ENCODE measurements at regions not wholly inside any gene's neighbourhood (a gene's known extent, or its start where the extent isn't known, plus 50 kb on each side); places are given as distances from the start of the nearest gene placed in this dataset.

DNA sequence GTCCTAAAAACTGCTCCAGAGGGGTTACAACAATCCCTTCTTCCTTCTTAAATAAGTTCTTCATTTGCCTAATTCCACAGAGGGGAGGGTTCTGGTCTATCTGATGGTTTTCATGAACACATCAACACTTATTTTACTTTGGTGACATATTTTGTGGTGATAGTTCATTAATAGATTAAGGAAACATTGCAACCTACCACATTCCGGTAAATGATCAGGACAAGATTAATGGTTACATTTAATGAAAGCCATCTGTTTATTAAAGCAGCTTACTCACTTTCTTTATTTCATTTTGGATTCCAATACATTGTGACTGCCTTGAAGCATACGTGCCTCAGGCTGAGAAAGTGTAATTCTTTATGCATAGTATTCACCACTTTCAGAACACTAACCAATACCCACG is 101.0 kb downstream of the SKIDA1 start:
- TF ChIP-seq POLR2A (IDR thresholded peaks at IDR 0.05; ENCODE audit: low read depth, low read length) (no peak), POLR2AphosphoS5 (IDR thresholded peaks at IDR 0.05; ENCODE audit: low read depth, low read length) (no peak)
